ENCODE measurements at regions not wholly inside any gene's neighbourhood (a gene's known extent, or its start where the extent isn't known, plus 50 kb on each side); places are given as distances from the start of the nearest gene placed in this dataset.

DNA sequence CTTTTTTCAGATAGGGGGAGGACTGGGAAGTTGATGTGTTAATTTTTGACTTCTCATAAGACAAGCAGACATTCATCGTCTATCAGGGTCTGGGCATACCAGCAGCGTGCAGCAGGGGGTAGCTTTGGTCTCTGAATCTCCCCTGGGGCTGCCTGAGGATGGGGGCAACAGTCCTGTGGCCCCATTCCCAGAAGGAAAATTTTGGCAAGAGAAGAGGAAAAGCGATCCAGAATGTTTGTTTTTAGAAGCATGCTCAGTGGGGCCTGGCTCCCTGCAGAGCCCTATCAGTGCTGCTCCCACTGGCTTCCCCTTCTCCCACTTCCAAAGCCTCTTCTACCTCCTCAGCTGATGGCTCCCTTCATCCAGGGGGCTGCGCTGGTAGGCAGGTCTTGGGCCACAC, 194.8 kb upstream of the IL12B start:
- H3K9me3 Mint-ChIP-seq (ENCODE audit: unreplicated experiment), result no peaks in the 10 kb centered on the region
- TF ChIP-seq, protein P1, sequence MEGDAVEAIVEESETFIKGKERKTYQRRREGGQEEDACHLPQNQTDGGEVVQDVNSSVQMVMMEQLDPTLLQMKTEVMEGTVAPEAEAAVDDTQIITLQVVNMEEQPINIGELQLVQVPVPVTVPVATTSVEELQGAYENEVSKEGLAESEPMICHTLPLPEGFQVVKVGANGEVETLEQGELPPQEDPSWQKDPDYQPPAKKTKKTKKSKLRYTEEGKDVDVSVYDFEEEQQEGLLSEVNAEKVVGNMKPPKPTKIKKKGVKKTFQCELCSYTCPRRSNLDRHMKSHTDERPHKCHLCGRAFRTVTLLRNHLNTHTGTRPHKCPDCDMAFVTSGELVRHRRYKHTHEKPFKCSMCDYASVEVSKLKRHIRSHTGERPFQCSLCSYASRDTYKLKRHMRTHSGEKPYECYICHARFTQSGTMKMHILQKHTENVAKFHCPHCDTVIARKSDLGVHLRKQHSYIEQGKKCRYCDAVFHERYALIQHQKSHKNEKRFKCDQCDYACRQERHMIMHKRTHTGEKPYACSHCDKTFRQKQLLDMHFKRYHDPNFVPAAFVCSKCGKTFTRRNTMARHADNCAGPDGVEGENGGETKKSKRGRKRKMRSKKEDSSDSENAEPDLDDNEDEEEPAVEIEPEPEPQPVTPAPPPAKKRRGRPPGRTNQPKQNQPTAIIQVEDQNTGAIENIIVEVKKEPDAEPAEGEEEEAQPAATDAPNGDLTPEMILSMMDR (IDR thresholded peaks at IDR 0.05; ENCODE audit: partially characterized antibody, unreplicated experiment), result no peak
- H3K27me3 Mint-ChIP-seq (ENCODE audit: unreplicated experiment), result peaks cover 2% of the 10 kb centered on the region
- peaks cover 5% of the 10 kb centered on the region for H3K4me1 Mint-ChIP-seq (ENCODE audit: low read depth, unreplicated experiment)
- DNase-seq, result no peak
- H3K4me3 Mint-ChIP-seq (ENCODE audit: unreplicated experiment), result no peak overlapping the region
- no peaks in the 10 kb centered on the region for H3K36me3 Mint-ChIP-seq (ENCODE audit: unreplicated experiment)
- no peak overlapping the region for H3K27ac Mint-ChIP-seq (ENCODE audit: unreplicated experiment)

DNA sequence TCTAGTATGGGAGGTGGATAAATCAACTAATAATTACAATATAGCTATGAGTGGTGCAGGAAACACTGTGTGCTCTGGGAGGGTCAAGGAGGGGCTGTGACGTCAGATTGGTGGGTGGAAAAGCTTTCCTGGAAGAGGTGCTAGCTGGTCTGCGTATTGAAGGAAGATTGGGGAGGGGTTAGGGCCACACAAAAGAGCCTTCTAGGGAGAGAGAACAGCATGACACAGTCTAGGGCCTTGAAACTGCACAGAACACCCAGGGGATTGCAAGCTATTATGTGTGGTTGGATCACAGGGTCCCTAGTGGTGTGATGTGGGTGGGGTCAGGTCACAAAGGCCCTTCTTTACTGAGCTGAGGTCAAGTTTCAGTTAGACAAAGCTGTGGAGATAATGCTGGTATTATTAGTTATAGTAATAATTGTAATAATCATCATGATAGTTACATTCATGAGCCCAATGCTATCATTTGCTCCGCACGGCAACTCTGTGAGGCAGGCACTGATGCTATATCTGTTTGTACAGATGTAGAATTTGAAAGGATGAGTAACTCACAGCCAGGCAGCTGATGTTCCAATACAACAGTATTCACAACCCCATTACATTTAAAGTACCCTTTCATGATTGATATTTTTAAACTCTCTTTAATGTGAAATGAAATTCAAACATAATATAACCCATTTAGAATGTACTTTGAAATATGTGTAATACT, 197.4 kb upstream of the IL12B start:
- no peak overlapping the region for H3K4me3 Mint-ChIP-seq (ENCODE audit: unreplicated experiment)
- no peaks in the 10 kb centered on the region for H3K36me3 Mint-ChIP-seq (ENCODE audit: unreplicated experiment)
- peaks cover 2% of the 10 kb centered on the region for H3K27me3 Mint-ChIP-seq (ENCODE audit: unreplicated experiment)
- no peak for DNase-seq
- TF ChIP-seq, protein P1 (IDR thresholded peaks at IDR 0.05; ENCODE audit: partially characterized antibody, unreplicated experiment), result no peak
- peaks cover 5% of the 10 kb centered on the region for H3K4me1 Mint-ChIP-seq (ENCODE audit: low read depth, unreplicated experiment)
- no peaks in the 10 kb centered on the region for H3K9me3 Mint-ChIP-seq (ENCODE audit: unreplicated experiment)
- H3K27ac Mint-ChIP-seq (ENCODE audit: unreplicated experiment), result peak overlapping the region; percentile 5

DNA sequence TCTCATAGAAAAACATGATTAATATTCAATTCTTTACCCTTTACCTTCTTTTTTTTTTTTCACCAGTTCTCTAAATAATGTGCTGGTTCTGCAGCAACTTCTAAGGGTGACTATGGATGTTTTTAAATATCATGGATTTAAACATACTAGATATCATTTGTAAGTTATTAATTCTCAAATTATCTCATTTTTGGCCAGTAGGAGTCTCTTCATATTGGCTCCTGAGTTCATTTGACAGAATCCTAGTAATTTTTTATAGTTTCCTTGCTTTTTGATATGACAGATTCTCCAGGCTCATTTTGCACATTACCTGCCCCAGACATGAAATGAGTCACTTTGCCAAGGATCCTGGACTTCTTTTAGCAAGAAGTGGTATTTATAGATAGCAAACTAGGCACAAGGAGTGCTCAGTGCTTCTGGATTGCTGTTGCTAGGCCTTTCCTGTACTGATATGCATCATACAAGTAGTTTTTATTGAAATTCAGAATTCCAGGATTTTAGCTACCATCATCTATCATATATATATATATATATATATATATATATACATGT, 201.3 kb upstream of the IL12B start:
- Mint-ChIP-seq H3K4me3 (ENCODE audit: unreplicated experiment) (no peak overlapping the region), H3K9me3 (ENCODE audit: unreplicated experiment) (peaks cover 2% of the 10 kb centered on the region), H3K4me1 (ENCODE audit: low read depth, unreplicated experiment) (peaks cover 5% of the 10 kb centered on the region), H3K27me3 (ENCODE audit: unreplicated experiment) (no peaks in the 10 kb centered on the region), H3K36me3 (ENCODE audit: unreplicated experiment) (no peaks in the 10 kb centered on the region), H3K27ac (ENCODE audit: unreplicated experiment) (no peak overlapping the region)
- no peak for DNase-seq
- TF ChIP-seq, protein P1 (IDR thresholded peaks at IDR 0.05; ENCODE audit: partially characterized antibody, unreplicated experiment), result no peak

DNA sequence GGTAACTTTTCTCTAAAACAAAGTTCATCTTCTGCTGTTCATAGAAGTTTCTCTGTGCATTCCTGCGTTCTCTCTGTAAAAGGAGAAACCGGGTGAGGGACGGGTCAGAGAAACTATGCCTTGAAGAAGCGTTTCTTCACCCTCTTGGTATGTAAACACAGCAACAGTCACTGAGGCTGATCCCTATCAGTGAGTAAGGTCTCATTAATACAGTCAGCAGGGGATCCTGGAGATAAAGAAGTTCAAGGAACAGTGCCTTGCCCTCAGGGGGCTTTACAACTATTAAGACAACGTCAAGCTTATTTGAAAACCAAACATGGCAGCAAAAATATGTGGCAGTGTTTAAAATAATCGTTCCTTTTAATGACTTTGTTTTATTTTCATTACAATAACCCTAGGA, 202.9 kb upstream of the IL12B start:
- TF ChIP-seq, protein P1 (IDR thresholded peaks at IDR 0.05; ENCODE audit: partially characterized antibody, unreplicated experiment), result no peak
- Mint-ChIP-seq H3K27me3 (ENCODE audit: unreplicated experiment) (no peaks in the 10 kb centered on the region), H3K36me3 (ENCODE audit: unreplicated experiment) (no peaks in the 10 kb centered on the region), H3K27ac (ENCODE audit: unreplicated experiment) (no peak overlapping the region), H3K9me3 (ENCODE audit: unreplicated experiment) (peaks cover 2% of the 10 kb centered on the region), H3K4me3 (ENCODE audit: unreplicated experiment) (no peak overlapping the region), H3K4me1 (ENCODE audit: low read depth, unreplicated experiment) (no peaks in the 10 kb centered on the region)
- DNase-seq, result no peak

DNA sequence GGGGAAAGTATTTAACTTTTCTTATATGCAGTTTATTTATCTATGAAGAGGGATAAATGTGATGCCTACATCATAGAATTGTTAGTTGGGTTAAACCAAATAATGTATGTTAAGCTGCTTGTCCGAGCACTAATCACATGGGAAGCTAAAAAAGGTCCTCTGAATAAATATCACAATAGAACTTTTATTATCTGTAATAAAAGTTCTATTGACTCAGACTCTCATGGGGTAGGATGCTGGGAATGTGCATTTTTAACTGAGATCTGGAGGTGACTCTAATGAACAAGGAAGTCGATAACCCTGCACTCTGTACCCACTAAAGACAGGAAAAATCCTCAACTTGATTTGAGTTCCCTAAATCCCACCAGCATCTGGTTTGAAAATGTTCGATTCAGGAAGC, 205.9 kb upstream of the IL12B start:
- Mint-ChIP-seq H3K4me1 (ENCODE audit: low read depth, unreplicated experiment) (no peaks in the 10 kb centered on the region), H3K27me3 (ENCODE audit: unreplicated experiment) (no peaks in the 10 kb centered on the region), H3K4me3 (ENCODE audit: unreplicated experiment) (no peak overlapping the region), H3K9me3 (ENCODE audit: unreplicated experiment) (peaks cover 2% of the 10 kb centered on the region), H3K27ac (ENCODE audit: unreplicated experiment) (no peak overlapping the region), H3K36me3 (ENCODE audit: unreplicated experiment) (no peaks in the 10 kb centered on the region)
- TF ChIP-seq, protein P1 (IDR thresholded peaks at IDR 0.05; ENCODE audit: partially characterized antibody, unreplicated experiment), result no peak
- no peak for DNase-seq
